GM19351 (cell line): ENCODE measurements at regions not wholly inside any gene's neighbourhood (a gene's known extent, or its start where the extent isn't known, plus 50 kb on each side); places are given as distances from the start of the nearest gene placed in this dataset.

Experiments
- ATAC-seq: cut with Tn5 transposase; IDR thresholded peaks from one replicate; pipeline ENCODE4 v1.9.1; 2021; ENCODE audit warnings: mild to moderate bottlenecking, moderate library complexity; ENCODE audit not compliant: unreplicated experiment

DNA sequence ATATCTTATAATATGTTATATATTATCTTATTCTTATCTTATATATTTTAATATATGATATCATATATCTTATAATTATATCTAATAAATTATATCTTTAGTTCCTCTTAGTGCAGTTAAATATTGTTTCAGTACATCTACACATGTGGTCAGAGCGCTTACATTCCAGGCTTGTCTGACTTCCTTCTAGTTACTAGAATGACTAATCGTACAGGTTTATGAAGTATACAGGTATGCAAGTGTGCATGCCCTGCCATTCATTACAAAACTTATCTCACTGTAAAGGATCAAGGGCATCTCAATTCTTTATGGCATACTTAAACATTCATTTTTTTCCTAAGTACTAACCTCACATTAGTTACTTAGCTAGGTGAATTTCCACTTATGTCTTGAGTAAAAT is 1278.0 kb upstream of the MAP3K7 start:
- ATAC-seq = no peak

DNA sequence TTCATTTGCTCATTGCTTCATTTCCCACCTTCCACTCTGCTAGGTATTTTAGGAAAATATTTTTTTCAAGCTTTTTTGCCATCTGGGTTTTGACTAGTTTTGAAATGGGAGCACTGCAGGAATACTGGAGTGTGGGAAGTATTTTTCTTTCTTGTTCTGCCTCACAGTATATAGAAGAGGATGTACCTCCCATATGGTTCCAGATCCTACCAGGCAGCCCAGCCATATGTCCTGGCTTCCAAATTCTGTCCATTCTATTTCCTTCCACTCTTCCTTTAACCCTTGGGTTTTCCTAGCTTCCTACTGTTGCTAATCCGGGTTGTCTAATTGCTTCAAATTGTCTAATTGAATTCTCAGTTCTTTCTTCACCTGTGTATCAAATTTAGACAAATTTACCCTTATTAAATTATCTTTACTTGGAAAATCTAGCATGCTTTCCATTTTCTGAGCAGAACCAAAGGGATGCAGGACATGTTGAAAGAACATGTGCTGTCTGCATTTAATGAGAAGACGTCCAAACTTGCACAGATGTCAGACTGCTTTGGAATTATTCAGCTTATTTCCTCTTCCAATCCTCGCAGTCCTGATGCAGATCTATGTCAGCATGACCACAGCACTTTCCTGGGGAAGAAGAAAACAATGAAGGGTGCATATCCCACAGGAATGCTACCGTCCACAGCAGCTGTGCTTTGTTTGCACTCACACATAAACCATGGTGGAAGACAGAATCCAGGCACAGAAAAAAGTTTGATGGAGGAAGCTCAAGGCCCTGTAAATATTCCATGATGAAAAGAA is 1273.9 kb upstream of the MAP3K7 start:
- ATAC-seq = no peak

DNA sequence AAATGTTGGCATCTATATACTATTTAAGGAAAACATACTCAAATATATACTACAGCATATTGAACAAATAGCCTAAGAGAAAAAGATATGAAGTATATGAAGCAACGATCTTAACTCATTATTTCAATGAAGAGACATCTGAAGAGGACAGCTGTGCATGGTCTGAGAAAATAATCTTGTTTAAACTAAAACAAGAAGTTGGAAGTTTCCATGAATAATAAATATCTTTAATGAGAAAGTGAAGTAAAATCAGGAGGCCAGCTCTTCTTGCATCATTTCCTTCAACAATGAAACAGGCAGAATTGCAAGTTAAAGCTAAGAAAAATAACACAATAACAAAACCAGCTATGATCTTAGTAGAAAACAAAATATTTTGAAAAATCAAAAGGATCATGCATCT is 1265.4 kb upstream of the MAP3K7 start:
- ATAC-seq = no peak

DNA sequence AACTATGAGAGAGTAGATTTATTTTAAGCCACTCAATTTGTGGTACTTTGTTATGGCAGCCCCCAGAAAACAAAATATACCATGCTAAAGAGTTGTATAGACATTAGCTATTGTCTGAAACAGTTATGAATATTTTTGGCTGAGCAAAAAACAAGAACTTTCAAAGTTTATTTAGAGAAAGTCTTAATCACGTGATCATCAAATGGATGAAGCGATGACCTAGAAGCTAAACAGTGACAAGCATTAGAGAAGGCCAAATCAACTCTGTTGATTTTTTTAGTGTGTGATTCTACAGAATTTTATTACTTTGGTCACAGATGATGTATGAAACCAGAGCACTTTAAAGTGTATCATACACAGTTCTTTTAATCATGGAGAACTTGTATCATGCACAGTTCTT is 1247.9 kb upstream of the MAP3K7 start:
- ATAC-seq = no peak

DNA sequence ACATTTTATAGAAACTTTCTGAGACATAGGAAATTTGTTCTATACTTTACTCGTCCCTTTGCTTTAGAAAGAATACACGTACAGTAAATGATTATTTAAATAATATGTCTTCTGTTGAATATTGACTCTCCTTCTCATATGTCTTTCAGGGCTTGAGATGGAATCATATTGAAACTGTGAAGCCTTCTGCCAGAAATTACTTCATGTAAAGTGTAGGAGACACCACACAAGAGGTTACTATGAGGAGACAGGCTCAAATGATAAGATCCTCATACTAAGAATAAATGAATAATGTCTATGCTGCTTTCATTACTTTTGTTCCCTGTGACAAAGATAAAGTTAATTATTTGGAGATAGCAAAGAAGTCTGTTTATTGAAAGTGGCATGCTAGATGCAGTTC is 1240.3 kb upstream of the MAP3K7 start:
- ATAC-seq = no peak

DNA sequence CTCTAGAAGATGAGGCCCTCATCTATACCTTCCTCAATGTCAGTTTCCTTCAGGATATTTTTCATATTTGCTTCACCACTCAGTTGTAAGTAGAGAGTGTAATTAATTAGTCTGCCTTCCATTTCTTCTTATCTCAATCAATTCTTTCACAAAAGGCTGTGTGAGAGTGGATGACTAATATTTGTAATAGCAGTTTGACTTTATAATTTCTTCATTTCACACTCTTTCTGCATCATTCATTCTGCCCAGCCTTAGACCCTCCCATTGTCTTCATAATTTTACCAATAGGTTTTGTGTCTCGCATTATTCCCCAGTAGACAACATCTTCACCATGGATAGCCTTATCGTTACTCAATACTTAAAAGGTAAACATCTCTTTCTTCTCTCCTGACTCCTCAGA is 1239.3 kb upstream of the MAP3K7 start:
- no peak for ATAC-seq

DNA sequence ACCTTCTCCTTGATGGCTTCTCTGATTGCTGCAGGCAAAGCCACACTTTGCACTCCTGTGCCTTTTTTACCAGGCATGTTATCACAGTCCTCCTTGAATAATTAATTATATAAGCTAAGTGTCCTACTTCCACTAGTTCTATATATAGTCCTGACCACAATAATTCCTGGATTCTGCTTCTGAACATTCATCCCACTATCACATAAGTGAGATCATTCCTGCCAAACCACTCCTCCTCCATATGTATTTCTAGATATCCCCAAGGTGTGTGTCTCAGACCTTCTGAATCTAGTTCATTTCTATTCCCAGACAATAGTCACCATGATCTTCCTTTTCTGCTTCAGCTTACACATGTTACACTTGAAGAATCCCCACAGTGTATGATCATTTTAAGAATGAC is 1237.5 kb upstream of the MAP3K7 start:
- ATAC-seq = no peak

DNA sequence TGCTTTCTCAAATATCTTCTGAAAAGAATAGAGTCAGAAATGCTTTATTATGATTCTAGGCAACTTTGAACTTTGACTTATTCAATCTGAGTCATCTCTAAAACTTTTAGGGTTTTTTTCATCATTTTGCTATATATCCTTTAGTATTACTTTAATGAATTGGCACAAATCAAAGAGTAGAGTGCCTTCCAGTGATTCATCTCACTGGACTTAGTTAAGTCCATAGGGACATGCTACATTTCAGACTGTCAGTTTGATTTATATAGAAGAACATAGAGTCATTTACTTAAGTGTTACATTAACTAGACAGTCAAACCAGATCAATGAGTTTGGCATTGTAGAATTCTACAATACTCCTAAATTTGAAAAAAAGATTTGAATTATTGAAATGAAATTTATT is 1235.7 kb upstream of the MAP3K7 start:
- ATAC-seq = no peak

DNA sequence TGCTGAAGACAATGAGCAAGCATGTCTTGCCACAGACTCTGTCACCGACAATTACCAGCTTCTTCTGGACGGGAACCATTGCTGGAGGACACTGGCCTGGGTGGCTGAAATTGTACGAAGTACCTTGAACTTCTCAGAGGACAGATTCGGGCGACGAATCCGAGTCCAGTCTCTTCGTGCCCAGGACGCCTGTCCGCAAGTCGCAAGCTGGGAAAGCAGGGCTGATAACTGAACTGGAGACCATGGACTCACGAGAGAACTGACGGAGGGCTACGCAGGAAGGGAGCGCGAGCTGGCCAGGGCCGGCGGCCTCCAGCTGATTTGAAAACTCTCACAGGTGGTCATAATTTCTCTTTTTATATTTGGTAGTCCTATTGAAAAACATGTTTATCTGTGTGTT is 1229.5 kb upstream of the MAP3K7 start:
- no peak for ATAC-seq

DNA sequence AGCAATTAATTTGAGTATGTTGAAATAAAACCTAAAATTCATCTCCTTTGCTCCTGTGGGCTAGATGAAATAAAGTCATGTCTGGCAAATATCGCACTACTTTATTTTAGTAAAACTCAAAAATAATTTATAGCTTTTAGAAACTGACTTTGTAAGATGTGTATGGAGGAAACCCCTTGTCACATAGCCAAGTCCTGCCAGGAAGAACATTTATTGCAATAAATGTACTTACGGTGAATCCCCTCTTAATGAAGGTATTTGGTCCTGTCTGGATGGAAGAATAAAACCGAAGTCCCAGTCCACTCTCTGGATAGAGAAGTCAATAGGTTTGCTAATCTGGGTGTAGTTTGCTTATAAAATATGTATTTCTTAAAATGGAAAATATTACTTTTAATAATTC is 1226.8 kb upstream of the MAP3K7 start:
- no peak for ATAC-seq

DNA sequence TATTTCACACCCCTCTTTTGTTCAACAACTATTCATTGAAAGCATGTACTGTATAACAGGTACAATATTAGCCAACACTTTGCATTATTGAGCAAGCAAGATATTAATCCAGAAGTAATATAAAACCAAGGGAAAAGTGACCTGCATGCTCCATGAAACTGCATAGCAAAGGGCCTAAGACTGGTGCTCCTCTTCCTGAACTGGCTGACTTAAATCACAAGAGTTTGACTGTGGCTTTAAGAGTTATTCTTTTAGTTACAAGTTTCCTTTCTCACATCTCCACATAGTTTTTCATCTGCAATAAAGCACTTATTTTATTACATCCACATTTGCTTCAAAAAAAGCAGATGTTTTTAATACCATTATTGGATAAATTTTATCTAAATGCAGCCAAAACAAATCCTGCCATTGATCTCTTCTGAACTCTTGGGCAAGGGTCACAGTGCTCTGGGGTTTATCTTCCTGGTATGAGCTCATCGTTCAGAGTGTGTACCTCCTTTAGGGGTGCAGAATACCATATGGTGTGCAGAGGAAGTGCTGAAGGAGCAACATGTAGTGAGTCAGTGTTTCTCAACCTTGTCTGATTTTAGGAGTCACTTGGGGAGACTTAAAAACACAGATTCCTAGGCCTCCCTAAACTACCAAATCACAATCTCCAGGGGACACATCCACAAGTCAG is 1225.9 kb upstream of the MAP3K7 start:
- no peak for ATAC-seq

DNA sequence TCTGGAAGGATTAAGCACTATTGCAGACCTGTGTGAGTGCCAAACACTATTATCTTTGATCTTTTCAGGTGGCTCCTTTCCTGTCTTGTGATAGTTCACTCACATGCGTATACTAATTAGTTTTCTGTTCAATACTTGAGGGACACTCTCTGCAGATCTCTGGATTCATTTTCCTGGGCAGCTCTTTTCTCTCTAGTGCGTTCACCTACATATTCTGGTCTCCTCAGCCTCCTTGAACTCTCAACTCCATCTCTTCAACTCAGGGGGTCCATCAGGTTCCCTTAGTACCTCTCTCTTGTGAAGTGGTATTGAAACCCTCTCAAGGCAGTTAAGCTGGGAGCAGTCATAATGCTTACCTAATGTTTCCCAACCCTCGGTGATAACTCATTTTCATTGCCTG is 1218.1 kb upstream of the MAP3K7 start:
- no peak for ATAC-seq

DNA sequence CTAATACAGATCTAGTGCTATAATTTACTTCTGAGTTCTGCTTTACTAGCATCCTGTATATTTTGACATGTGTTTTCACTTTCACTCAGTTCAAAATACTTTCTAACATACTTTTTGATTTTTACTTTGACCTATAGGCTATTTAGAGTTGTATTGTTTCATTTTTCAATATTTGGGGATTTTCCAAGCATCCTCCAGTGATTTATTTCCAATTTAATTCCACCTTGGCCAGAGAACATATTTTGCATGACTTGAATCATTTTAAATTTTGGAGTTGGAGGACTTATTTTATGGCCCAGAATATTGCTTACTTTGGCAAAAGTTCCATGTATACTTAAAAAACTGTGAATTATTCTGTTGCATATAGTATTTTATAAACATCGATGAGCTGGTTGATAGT is 1215.6 kb upstream of the MAP3K7 start:
- ATAC-seq = no peak

DNA sequence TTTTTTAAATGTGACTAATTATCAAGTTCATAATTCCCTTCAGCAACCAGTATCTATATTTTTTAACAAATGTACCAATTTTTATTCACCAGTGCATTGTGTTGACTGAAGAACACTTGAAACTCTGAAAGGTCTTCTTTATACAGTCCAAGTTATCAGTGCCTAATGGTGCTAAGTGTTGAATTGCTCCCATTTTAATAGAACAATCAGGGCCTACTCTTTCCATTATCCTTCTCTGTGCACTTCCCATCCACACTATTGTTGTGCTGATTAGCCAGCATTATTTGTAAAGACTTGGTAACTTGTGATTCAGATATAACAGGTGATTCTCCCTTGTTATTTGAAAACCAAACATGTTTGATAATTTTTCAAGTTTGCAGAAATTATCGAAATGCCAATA is 1209.7 kb upstream of the MAP3K7 start:
- no peak for ATAC-seq

DNA sequence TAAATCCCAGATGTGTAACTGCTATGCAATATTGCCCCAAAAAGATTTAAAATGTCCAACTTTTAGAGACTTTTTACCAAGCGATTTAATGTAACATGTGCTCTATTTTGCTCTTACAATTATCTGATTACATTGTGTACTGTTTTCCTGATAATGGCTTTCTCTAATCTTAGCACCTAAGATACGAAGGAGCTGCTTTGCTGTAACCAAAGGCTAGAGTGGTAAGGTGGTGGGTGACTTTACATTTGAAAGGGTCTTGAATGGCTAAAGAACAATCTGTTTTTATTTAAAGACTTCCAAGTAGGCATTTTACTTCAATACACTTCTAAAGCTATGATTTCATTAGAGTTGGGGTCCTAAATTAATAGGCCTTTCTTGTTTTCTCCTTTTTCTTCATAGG is 1201.6 kb upstream of the MAP3K7 start:
- no peak for ATAC-seq

DNA sequence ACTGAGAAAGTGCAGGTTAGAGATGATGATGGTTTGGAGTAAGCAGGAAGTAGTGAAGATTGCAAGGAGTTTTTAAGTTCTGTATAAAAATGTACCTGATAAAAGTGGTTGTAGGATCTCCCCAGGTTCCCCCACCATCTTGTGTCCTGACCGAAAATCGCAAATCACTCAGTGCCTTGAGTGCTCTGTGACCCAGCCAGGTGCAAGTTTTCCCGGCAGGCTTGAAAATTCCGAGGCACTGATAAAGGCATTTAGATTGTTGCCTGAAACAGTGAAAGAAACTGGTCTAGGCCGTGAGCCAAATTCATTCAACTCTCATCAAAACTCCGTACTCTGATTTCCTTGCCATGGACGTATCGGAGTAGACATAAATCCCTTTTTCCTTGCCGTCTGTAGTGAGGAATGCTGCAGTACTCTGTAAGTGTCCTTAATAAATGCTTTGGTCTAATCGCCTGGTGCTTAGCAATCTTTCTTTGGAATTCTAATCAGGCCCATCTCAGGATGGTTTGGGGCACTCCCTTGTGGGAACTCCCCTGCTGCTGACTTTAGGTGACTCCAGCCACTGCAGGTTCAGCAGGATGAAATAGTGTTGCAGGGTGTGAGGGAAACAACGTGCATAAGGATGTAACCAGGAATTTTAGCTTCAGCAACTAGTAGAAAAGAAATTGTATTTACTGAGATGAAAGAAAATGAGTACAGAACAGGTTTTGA is 1199.8 kb upstream of the MAP3K7 start:
- ATAC-seq = no peak

DNA sequence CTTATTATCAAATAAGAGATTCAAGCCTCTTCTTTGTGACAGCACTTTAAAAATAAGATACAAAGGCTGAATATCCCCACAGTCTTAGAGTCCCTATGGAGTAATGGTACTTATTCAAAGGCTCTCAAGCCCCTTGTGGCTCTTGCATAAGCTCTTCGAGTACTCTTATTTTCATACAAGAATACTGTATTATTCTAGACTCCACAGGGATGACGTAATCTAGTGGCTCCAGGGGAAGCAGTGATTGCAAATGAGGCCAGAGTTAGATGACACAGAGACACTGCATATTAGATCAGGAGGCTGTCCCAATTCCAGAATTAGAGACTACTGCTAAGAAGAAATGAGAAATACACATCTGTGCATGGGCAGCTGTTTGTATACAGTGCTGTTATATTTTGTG is 1195.9 kb upstream of the MAP3K7 start:
- ATAC-seq = no peak

DNA sequence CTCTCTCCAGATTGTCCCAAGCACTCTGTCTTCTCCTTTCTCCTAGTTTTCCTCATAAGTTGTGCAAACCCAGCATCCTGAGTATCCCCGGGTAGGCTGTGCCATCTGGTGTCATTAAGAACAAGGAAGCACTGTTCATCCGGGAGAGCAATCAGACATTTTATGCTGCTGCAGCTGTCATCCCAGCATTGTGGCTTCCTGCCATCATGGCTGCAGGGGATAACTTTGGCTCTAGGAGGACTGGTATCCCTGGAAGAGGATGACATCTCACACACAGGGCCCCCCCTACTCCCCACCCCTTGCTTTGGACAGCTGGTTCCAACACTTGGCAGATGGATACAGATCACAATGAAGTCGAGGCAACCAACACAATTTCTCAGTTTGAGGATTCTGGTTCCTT is 1195.1 kb upstream of the MAP3K7 start:
- ATAC-seq = no peak

DNA sequence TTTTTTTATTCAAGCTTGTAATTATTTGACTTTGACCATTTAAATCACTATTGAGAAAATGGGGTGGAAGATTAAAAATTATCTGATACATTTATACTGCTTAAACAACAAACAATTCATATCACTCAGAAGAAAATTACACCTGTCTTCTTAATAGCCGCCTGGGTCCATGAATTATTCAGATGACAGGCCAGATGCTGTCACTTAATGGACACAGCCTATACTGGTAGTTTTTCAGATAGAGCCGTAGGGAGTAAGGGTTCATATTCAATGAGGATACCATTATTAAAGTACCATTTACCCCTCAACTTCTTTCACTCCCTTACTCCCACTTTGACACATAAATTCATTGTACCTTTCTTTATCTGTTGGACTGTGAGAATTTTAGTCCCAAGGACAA is 1193.4 kb upstream of the MAP3K7 start:
- ATAC-seq = no peak

DNA sequence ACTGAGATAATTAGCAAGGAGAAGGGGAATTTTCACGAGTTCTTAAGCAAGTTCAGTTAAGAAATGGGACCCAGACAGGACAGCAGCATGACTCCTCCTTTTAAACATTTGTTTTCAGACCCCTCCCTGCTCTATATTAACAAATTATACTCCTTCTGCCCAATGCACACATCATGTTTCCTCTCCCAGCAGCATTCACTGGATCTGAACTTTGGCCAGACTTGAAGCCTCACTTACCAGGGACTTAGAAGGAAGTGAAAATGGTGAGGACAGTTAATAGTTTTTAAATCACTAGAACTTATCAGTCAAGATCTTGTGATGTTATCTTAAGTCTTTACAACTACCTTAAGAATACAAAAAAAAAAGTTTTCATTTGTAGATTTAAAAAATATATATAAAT is 1174.7 kb upstream of the MAP3K7 start:
- no peak for ATAC-seq

DNA sequence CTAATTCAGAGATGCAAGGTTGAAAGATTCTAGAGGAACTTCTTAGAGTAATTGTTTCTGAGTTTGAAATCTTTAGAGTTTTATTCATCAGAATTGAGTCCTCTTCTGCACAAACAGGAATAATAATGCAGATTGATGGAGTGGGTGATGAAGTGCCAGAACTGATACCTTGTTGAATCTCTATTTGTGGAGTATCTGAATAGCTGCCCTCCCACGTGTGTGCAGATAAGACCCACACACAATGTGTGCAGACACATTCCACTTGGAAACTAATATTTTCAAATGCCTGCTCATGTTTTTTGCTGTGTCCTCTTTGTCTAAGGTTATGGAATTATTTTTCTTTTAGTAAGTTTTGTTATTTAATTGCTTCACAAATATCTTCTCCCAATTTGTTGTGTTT is 1167.8 kb upstream of the MAP3K7 start:
- ATAC-seq = no peak

DNA sequence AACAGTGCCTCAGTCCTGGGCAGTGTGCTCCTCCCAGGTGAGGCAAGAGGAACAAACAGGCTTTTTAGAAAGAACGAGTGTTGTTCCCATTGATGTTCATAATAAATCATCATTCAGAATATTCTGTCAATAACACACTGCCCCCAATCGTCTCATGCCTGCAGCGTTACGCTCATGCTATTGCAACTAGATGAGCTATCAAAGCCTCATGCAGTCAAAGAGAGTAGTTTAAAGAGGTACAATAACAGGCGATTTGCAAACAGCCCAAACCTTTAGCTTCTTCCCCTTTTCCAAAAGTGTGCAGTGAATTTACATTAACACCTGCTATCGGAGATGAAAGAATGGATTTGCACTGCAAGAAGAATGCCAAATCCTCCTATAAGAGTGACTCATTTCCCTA is 1164.7 kb upstream of the MAP3K7 start:
- ATAC-seq = no peak
